GM18511 (cell line): ENCODE measurements at regions not wholly inside any gene's neighbourhood (a gene's known extent, or its start where the extent isn't known, plus 50 kb on each side); places are given as distances from the start of the nearest gene placed in this dataset.

Source experiments
- ATAC-seq: cut with Tn5 transposase; IDR thresholded peaks from one replicate; pipeline ENCODE4 v1.9.1; 2021; ENCODE audit warnings: mild to moderate bottlenecking, moderate library complexity; ENCODE audit not compliant: unreplicated experiment

- ATAC-seq, result no peak
Measured at GRCh38 chr2:105625632-105626031, 119.1 kb upstream of the NCK2 start.

- no peak for ATAC-seq
Measured at GRCh38 chr2:105621038-105621437, 123.7 kb upstream of the NCK2 start.

GRCh38 chr2:105618351-105618659, 126.4 kb upstream of the NCK2 start:
- no peak for ATAC-seq

- ATAC-seq, result no peak
Measured at GRCh38 chr2:105617631-105618350, 126.9 kb upstream of the NCK2 start.

GRCh38 chr2:105615305-105615704, 129.4 kb upstream of the NCK2 start:
- ATAC-seq, result no peak

- ATAC-seq, result no peak
Measured at GRCh38 chr2:105611811-105612424, 132.8 kb upstream of the NCK2 start.

GRCh38 chr2:105611333-105611637, 133.4 kb upstream of the NCK2 start:
- no peak for ATAC-seq

- no peak for ATAC-seq
Measured at GRCh38 chr2:105610576-105611332, 134.0 kb upstream of the NCK2 start.

- no peak for ATAC-seq
Measured at GRCh38 chr2:105609746-105610402, 134.8 kb upstream of the NCK2 start.

- ATAC-seq, result no peak
Measured at GRCh38 chr2:105607920-105608504, 136.7 kb upstream of the NCK2 start.

GRCh38 chr2:105606081-105606480, 138.6 kb upstream of the NCK2 start:
- ATAC-seq, result no peak

- ATAC-seq, result no peak
Measured at GRCh38 chr2:105604938-105605337, 139.8 kb upstream of the NCK2 start.

- ATAC-seq, result no peak
Measured at GRCh38 chr2:105600949-105601794, 143.5 kb upstream of the NCK2 start.

GRCh38 chr2:105600602-105600948, 144.1 kb upstream of the NCK2 start:
- no peak for ATAC-seq

- ATAC-seq, result no peak
Measured at GRCh38 chr2:105600037-105600442, 144.7 kb upstream of the NCK2 start.

GRCh38 chr2:105598829-105599698, 145.6 kb upstream of the NCK2 start:
- no peak for ATAC-seq

- no peak for ATAC-seq
Measured at GRCh38 chr2:105597806-105598803, 146.6 kb upstream of the NCK2 start.

- ATAC-seq, result no peak
Measured at GRCh38 chr2:105597011-105597805, 147.5 kb upstream of the NCK2 start.
